HG03575 (cell line): ENCODE measurements at regions not wholly inside any gene's neighbourhood (a gene's known extent, or its start where the extent isn't known, plus 50 kb on each side); places are given as distances from the start of the nearest gene placed in this dataset.
"Not testable (repeated sequence)": the region's sequence is repeated elsewhere in the genome, so short reads cannot be mapped to it uniquely, and the experiment has no call there.

Experiments
- ATAC-seq: cut with Tn5 transposase; IDR thresholded peaks from one replicate; pipeline ENCODE4 v1.9.1; 2021; ENCODE audit not compliant: unreplicated experiment, insufficient number of reproducible peaks, low FRiP score; ENCODE audit errors: extremely low read depth

GRCh38 chr13:55029280-55029679 lies 2000.7 kb downstream of the OLFM4 start:
- ATAC-seq: no peak

- no peak for ATAC-seq
These were observed 2009.6 kb downstream of the OLFM4 start for GRCh38 chr13:55038230-55038629.

GRCh38 chr13:55053891-55054550 lies 2025.4 kb downstream of the OLFM4 start:
- not testable (repeated sequence) for ATAC-seq

GRCh38 chr13:55055666-55056065 lies 2027.1 kb downstream of the OLFM4 start:
- ATAC-seq: not testable (repeated sequence)

GRCh38 chr13:55062662-55063061 lies 2034.0 kb downstream of the OLFM4 start:
- ATAC-seq: no peak

GRCh38 chr13:55067946-55068345 lies 2039.3 kb downstream of the OLFM4 start:
- ATAC-seq: no peak

- no peak for ATAC-seq
These were observed 2041.1 kb downstream of the OLFM4 start for GRCh38 chr13:55069746-55070145.

GRCh38 chr13:55073000-55073399 lies 2044.4 kb downstream of the OLFM4 start:
- no peak for ATAC-seq

- no peak for ATAC-seq
These were observed 2056.0 kb downstream of the OLFM4 start for GRCh38 chr13:55084630-55085029.

- no peak for ATAC-seq
These were observed 2053.6 kb upstream of the PRR20A start for GRCh38 chr13:55087085-55087484.

GRCh38 chr13:55090612-55091011 lies 2050.1 kb upstream of the PRR20A start:
- no peak for ATAC-seq

GRCh38 chr13:55091172-55091571 lies 2049.5 kb upstream of the PRR20A start:
- no peak for ATAC-seq

- ATAC-seq: no peak
These were observed 2034.2 kb upstream of the PRR20A start for GRCh38 chr13:55106509-55106908.

GRCh38 chr13:55120631-55121030 lies 2020.1 kb upstream of the PRR20A start:
- no peak for ATAC-seq

GRCh38 chr13:55155046-55155445 lies 1985.7 kb upstream of the PRR20A start:
- ATAC-seq: no peak

GRCh38 chr13:55159765-55160164 lies 1981.0 kb upstream of the PRR20A start:
- no peak for ATAC-seq

GRCh38 chr13:55160867-55161266 lies 1979.9 kb upstream of the PRR20A start:
- ATAC-seq: no peak

- not testable (repeated sequence) for ATAC-seq
These were observed 1962.1 kb upstream of the PRR20A start for GRCh38 chr13:55178582-55178981.

- ATAC-seq: no peak
These were observed 1949.7 kb upstream of the PRR20A start for GRCh38 chr13:55190996-55191395.

- no peak for ATAC-seq
These were observed 1941.6 kb upstream of the PRR20A start for GRCh38 chr13:55199134-55199533.

- ATAC-seq: no peak
These were observed 1925.8 kb upstream of the PRR20A start for GRCh38 chr13:55214841-55215345.
